NCI-H526 (cell line): ENCODE measurements at regions not wholly inside any gene's neighbourhood (a gene's known extent, or its start where the extent isn't known, plus 50 kb on each side); places are given as distances from the start of the nearest gene placed in this dataset.

Experiments
- DNase-seq, 2 experiments: peaks; one replicate each; lab custom pipeline; 2025; lab: John Stamatoyannopoulos, UW

- DNase-seq, result no peak
Observed at GRCh38 chr6:1153696-1154245, 158.1 kb upstream of the FOXQ1 start.

DNA sequence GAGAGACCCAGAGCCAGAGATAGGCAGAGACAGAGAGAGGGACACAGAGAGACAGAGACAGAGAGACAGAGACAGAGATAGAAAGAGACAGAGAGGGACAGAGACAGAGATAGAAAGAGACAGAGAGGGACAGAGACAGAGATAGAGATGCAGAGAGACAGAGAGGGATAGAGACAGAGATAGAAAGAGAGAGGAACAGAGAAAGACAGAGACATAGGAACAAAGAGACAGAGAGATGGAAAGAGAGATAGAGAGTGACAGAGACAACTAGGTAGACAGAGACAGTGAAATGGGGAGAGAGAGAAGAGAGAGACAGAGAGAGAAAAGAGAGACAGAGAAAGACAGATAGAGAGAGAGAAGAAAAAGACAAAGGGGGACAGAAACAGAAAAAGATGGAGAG is 165.4 kb upstream of the FOXQ1 start:
- DNase-seq, result no peak

- DNase-seq, result no peak
Observed at GRCh38 chr6:1145768-1146218, 166.1 kb upstream of the FOXQ1 start.

- DNase-seq, result no peak
Observed at GRCh38 chr6:1144842-1145767, 166.8 kb upstream of the FOXQ1 start.

GRCh38 chr6:1143655-1144054 is 168.2 kb upstream of the FOXQ1 start:
- no peak for DNase-seq

GRCh38 chr6:1139155-1139890 is 172.6 kb upstream of the FOXQ1 start:
- no peak for DNase-seq

GRCh38 chr6:1137849-1138248 is 174.0 kb upstream of the FOXQ1 start:
- no peak for DNase-seq

DNA sequence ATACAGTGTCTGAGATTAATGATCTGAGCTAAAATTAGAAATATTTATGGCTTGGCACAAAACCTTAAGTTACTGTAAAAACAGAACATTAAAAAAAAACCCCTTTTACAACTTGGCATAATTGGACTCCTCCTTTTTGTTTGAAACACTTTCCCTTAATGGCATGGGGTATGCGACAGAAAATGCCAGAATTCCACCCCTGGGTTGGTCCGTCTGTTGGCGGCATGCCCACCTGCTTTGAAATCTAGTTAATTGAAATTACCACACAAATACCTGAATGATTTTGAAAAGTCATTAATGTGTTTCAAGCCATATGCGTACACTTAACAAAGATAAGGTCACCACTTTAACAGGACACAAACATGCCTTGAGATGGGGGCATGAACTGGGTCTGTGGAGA is 175.1 kb upstream of the FOXQ1 start:
- no peak for DNase-seq

DNA sequence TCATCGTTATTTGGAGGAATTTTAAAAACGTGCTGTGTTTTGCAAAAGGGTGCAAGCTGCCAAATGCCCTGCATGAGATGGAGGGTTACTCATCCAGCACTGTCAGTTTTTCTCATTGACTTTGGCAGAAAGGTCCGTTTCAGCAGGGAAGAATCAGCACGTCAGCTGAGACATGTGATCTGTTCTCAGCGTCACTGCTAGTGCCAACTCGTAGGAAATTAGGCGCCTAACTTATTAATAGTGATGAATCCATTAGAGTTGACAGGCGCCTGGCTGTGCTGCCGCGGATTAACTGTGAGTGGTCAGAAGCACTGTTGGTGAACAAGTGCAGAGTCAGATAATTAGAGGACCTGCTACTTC is 175.5 kb upstream of the FOXQ1 start:
- no peak for DNase-seq

- no peak for DNase-seq
Observed at GRCh38 chr6:1135726-1136414, 176.0 kb upstream of the FOXQ1 start.

- no peak for DNase-seq
Observed at GRCh38 chr6:1131285-1132079, 180.4 kb upstream of the FOXQ1 start.

DNA sequence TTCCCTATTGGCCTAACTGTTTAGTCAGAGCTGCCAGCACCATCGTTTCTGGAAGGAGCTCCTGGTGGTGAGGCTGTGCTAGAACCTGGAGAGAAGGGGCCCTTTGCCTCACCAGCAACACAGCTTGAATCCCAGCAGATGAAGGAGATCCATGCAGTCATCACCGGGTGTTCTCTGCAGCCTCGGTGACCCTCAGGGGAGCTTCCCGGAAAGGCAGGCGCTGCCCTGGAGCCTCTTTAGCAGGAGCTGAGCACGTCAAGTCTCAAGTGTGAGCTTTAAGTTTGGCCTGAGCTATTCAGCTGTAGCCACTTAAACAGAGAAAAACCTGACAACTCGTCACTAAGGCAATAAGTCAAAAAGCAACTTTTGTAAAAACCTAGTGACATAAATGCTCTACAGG is 181.2 kb upstream of the FOXQ1 start:
- DNase-seq, result no peak

DNA sequence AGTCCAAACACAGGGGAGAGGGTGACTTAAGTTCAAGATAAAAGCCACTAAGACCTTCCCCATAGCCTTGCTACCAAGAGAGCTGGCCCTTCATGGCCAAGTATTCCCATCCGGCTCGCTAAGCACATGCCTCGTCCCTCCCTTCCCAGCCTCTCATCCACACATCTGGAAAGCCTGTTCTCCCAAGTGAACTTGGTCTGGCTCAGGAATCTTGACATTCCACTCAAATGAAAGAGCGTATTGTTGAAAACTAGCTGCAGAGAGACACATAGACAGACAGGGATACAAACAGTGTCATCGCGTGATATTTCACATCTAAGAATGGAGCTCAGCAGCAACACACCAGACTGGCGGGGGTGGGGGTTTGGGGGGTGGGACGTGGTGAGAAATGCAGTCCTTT is 182.8 kb upstream of the FOXQ1 start:
- DNase-seq, result no peak

DNA sequence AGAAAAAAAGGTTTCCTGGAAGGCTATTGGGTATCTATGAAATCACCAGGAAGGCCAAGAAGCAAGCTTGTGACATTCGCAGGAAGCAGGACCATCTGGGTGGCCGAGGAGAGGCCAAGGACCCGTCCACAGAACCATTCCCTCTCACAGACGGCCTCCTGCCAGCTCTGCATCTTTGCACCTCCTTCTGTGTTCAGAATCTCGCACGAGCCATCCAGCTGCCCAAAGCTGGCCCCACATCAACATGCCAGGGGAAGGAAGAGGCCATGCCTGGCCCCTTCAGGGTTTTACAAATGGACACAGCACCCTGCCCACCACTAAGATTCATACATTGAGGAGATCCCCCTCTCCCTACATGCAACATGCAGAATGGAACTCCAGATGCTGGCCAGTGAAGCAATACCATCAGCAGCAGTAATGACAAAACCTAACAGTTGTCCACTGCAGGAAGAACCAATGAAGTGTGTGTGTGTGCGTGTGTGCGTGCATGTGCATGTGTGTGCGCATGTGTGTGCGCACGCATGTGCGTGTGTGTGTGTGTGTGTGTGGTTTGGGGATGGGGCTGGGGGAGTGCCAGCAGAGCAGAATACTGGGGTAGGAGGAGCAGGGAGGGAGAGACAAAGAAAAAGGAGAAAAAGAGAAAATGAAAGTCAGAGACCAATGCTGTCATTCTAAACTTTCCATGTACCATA is 184.2 kb upstream of the FOXQ1 start:
- DNase-seq, result no peak

DNA sequence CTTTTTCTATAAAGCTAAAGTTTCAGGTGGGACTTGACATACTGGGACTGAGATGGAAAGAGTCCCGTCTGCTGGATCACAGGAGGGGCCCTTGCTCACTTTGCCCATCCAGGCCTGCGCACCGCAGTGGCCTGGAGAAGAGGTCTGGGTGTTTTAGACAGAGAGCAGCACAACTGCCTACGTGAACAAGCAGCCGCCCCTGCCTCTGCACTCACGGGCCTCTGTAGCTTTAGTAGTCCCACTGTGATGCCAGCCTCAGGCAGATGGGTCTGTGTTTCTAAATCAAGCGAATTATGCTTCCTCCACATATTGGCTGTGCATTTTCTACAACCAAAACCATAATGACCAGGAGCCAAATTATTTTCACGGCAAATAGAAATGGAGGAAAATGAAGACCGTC is 184.8 kb upstream of the FOXQ1 start:
- no peak for DNase-seq

DNA sequence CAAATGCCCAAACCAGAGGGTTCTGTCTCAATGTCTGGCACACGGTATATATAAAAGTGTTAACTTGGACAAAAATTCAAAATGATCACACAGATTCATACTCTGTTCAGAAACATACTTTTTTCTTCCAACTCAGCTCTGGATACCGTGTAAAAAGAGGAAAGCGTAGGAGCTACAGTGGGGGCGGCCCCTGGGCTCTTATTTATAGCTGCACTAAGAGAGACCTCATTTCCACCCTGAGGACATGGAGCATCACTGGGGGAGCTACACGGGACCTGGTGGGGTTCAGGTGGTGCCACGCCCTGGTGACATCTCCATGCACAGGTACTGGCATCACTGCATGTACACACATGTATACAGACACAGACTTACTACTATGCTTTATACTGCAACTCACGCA is 185.9 kb upstream of the FOXQ1 start:
- no peak for DNase-seq

GRCh38 chr6:1125297-1125696 is 186.6 kb upstream of the FOXQ1 start:
- no peak for DNase-seq

- no peak for DNase-seq
Observed at GRCh38 chr6:1124885-1125284, 187.0 kb upstream of the FOXQ1 start.

GRCh38 chr6:1123386-1124375 is 188.2 kb upstream of the FOXQ1 start:
- DNase-seq, result no peak

DNA sequence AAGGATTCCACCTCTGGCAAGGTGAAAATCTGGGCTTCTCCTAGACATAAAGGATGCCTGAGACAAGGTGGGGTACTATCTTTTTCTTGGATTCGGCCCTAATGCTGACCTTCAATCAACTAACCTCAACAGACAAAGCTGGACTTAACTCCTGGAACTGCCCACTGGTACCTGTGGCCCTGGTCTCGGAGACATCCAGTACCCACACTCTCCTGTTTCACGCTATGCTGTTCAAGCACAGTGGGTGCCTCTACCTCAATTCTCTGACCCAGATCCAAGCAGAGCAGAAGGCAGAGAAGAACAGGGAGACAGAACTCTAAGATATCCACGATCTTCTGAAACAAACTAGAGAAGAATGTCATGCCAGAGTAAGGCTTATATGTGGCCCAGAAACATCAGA is 189.8 kb upstream of the FOXQ1 start:
- DNase-seq, result no peak
